Suprapubic skin (tissue), 3 donors: ENCODE measurements at regions not wholly inside any gene's neighbourhood (a gene's known extent, or its start where the extent isn't known, plus 50 kb on each side); places are given as distances from the start of the nearest gene placed in this dataset.
"Not testable (repeated sequence)": the region's sequence is repeated elsewhere in the genome, so short reads cannot be mapped to it uniquely, and the experiment has no call there.

Experiments used
- POLR2A ChIP-seq, 2 donors: fragments of 450-650 bp; IDR thresholded peaks; one replicate each; pipeline ENCODE4 v1.6.1; 2017; ENCODE audit warnings: antibody characterized with exemption in 2 of 2, mild to moderate bottlenecking in 2 of 2, moderate library complexity in 2 of 2
- TF ChIP-seq, protein P1 (sequence below), 2 donors: fragments of 200-600 bp in 1 of 2; fragments of 450-650 bp in 1 of 2; sonication (generic) in 1 of 2; IDR thresholded peaks; one replicate each; pipeline ENCODE4 v1.5.1; 2016 to 2019; ENCODE audit warnings: antibody characterized with exemption in 2 of 2, mild to moderate bottlenecking in 1 of 2, moderate library complexity in 1 of 2

DNA sequence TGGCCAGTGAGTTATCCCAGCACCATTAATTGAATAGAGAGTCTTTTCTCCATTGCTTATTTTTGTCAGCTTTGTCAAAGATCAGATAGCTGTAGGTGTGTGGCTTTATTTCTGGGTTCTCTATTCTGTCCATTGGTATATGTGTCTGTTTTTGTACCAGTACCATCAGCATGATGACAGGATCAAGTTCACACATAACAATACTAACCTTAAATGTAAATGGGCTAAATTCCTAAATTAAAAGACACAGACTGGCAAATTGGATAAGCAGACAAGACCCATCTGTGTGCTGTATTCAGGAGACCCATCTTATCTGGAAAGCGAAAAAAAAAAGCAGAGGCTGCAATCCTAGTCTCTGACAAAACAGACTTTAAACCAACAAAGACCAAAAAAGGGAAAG, 154.8 kb downstream of the ABHD5 start:
- TF ChIP-seq, protein P1, sequence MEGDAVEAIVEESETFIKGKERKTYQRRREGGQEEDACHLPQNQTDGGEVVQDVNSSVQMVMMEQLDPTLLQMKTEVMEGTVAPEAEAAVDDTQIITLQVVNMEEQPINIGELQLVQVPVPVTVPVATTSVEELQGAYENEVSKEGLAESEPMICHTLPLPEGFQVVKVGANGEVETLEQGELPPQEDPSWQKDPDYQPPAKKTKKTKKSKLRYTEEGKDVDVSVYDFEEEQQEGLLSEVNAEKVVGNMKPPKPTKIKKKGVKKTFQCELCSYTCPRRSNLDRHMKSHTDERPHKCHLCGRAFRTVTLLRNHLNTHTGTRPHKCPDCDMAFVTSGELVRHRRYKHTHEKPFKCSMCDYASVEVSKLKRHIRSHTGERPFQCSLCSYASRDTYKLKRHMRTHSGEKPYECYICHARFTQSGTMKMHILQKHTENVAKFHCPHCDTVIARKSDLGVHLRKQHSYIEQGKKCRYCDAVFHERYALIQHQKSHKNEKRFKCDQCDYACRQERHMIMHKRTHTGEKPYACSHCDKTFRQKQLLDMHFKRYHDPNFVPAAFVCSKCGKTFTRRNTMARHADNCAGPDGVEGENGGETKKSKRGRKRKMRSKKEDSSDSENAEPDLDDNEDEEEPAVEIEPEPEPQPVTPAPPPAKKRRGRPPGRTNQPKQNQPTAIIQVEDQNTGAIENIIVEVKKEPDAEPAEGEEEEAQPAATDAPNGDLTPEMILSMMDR (IDR thresholded peaks at IDR 0.05), result not testable (repeated sequence)
- TF ChIP-seq POLR2A (IDR thresholded peaks at IDR 0.05), result not testable (repeated sequence)
